HG02885 (cell line): ENCODE measurements at regions not wholly inside any gene's neighbourhood (a gene's known extent, or its start where the extent isn't known, plus 50 kb on each side); places are given as distances from the start of the nearest gene placed in this dataset.
"Not testable (repeated sequence)": the region's sequence is repeated elsewhere in the genome, so short reads cannot be mapped to it uniquely, and the experiment has no call there.

Source experiments
- ATAC-seq: cut with Tn5 transposase; IDR thresholded peaks from one replicate; pipeline ENCODE4 v1.9.1; 2021; ENCODE audit warnings: mild to moderate bottlenecking; ENCODE audit not compliant: unreplicated experiment, poor library complexity

DNA sequence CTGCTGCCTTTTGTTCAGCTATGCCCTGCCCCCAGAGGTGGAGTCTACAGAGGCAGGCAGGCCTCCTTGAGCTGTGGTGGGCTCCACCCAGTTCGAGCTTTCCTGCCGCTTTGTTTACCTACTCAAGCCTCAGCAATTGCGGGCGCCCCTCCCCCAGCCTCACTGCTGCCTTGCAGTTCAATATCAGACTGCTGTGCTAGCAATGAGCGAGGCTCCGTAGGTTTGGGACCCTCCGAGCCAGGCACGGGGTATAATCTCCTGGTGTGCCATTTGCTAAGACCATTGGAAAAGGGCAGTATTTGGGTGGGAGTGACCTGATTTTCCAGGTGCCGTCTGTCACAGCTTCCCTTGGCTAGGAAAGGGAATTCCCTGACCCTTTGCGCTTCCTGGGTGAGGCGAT is 51.9 kb downstream of the DIPK2A start:
- not testable (repeated sequence) for ATAC-seq

DNA sequence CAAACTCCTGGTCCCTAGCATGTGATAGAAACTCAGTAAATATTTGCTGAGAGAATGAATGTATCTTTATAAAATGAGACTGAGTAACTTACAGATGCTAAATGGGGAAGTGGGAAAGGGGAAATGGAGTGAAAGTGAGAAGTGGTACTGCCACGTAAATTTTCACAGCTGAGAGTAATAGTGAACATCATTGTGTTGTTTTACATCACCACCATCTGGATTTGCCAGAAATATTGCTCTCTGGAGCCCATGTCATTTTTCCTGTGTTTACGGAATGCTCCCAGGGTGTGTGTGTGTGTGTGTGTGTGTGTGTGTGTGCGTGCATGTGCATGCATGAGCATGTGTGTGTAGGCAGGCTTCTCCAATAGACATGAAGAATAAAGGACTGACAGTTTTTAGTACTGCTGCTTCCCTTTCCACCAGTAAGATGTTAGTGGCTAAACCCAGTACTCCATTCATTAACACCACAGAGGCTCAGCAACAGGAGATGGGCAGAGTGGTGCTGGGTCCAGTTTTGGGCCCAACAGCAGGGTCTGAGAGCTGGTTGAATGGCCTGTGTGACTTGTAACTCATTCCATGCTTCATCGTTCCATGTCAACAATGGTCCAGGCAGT is 57.3 kb downstream of the DIPK2A start:
- ATAC-seq, result peak; percentile 84

DNA sequence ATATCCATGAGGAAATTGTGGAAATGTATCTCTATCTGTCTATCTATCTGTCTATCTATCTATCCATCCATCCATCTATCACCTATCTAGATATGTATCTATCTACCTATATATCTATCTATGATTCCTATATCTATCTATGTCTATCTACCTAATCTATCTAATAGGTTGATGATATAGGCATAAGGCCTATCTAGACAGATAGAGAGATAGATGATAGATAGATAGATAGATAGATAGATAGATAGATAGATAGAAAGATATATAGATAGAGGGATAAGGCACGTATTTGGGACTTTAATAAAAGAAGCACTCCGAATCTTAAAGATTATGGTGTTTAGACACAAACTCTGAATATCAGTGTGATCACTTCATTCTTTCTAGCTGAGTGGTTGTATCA is 58.1 kb downstream of the DIPK2A start:
- ATAC-seq, result no peak

DNA sequence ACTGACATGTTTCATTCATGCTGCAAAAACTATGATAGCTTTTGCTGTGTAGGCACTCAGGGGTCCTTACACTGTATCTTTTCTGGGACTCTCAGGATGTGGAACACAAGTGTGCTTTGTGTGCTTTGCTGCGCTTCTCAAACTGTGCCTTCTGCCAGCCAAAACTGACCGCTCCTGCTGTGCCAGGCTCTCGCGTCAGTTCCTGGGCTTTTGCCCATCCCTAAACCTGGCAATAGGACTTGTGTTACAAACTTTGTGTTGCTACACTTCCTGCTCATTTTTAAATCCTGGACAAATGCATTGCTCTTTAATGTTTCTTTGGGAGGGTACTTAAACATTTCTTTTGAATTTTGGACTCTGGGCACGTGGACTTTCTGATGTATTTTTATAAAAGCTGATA is 60.3 kb downstream of the DIPK2A start:
- no peak for ATAC-seq

DNA sequence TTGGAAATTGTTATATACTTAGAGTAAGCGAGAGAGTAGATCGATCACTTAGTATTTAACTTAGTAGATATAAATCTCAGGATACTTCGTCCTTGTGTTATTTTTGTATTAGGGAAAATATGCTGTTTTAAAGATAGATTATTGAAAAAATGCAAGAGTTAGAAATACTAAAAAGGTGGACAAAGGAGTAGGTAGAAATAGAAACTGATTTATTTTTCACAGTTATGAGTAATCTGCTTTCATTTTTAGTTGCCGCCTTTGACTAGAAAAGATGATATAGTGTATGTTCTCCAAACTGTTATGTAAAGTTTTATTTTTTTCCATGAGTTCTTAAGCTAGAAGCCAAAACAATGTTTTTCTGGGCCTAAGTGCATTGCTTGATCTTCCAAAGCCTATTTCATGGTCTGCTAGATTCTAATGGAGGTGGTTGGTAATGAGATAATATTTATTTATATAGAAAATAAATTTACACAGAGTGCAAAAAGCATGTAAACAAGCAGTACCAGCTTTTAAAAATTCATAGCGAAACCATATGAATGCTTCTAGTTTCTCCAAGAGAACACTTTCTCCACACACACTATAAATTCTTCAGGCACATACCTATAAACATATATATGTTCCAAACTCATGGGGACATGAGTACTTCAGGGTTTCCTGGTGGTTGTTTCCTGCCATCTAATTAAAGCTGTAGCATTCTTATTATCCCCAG is 61.1 kb downstream of the DIPK2A start:
- ATAC-seq, result peak; percentile 74

DNA sequence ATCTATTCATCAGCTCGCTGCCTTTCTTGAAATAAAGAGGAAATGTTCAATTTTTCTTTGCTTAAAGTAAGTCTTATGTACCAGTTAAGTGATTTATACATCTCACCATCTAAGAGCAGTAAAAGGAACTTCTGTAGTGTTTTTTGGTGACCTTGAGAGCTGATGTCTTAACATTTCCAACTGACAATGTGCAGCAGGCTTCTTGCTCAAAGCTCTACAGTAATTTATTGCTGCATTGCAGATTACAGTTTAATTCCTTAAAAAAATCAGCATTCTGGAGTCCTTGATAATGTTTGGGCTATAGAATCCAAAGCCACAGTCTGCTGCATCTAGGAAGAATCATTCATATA is 61.6 kb downstream of the DIPK2A start:
- no peak for ATAC-seq

DNA sequence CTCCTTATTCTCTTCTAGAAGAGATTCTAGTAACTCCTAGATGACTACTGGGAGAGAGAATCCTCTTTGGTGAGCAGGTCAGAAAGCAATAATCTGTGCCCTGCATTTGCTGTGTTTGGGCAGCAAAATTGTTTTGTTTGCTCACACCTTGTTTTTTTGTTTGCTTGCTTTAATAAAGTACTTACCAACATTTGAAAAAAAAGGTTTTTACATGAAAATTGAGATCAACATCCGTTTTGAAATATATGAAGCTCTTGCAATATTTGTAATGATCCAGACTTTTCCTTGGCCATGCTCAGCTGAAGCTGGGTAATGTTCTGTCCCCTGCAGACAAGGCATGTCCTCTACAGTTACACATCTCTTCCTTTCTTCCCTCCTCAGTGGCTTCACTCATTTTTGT is 62.2 kb downstream of the DIPK2A start:
- ATAC-seq, result no peak

DNA sequence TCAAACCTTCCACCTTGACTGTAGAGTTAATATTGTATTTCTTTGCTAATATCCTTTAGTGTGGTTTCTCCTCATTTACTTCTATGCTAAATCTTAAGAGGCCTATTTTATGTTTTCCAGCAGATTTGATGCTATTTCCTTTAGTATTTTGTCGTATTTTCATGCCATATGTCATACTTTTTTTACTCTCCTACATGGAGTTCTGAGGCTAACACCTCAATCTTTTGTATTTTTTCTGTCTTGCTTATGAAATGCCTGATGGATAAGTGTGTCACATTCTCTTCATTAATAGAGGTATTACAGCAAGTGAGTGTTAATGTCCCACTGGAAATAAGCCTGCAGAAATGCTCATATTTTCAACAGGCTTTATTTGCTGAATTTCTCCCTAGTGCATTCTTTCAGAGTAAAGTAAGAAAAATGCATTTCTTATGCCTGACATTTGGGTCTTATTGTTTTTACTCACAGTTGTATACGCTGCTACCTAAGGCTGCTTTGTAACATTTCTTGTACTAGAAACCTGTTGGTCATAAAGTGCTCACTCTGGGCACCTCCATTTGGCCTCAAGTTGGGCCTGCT is 63.2 kb downstream of the DIPK2A start:
- no peak for ATAC-seq

DNA sequence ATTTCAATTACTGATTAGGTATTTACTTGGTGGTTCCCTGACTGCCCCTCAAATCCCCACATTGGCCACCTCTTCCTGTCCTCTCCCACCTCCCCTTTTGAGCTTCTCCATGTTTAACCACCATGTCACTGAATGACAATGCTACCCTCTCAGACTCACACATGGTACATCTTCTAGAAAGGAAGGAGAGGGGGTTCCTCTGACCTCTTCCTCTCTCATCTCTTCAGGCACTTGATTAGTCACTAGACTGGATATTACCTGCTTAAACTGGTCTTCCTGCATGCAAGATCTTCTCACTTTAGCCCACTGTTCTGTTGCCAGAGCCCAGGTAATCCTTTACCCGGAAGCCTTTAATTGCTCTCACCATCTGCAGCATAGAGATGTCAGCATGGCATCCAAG is 64.9 kb downstream of the DIPK2A start:
- ATAC-seq, result no peak

DNA sequence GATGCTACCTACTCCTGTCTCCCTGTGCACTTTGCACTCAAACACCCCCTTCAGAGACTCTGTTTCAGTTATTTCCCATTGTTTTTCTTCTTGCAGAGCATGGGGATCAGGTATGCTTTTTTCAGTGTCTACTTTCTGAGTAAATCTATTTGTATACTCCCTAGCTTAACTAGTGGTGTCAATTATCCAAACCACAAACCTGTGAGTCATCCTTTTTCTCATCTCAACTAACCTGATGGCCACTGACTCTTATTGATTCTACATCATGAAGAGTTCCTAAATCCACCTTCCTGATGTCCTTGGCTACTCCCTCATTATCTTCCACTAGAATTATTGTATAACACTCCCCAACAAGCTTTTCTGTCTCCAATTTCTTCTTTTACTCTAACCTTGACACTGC is 68.0 kb downstream of the DIPK2A start:
- ATAC-seq, result no peak

DNA sequence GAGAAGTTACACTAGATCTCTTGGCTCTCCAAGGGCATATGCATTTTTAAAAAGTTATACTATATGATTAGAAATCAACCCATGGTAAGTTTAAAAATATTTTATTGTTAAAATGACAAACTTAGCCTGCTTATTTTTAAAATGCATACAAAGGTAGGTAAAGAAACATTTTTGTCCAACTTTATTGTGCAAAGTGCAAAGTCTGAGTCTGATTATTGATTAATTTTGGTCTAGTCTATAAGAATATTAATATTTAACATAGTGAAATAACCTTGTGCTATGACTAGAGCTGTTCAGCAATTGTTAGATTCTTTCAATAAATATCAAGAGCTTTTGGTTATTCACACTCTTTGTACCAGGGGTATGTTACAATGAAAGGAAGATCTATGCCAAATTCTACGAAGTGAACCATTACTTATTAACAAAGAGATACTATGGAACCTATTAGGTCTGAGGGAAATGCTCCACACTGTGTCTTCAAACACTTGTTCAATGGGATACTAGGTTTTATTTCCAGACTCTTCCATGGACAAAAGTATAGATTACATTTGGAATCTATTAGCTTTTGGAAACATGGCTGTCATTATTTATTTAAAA is 70.4 kb downstream of the DIPK2A start:
- ATAC-seq, result no peak

DNA sequence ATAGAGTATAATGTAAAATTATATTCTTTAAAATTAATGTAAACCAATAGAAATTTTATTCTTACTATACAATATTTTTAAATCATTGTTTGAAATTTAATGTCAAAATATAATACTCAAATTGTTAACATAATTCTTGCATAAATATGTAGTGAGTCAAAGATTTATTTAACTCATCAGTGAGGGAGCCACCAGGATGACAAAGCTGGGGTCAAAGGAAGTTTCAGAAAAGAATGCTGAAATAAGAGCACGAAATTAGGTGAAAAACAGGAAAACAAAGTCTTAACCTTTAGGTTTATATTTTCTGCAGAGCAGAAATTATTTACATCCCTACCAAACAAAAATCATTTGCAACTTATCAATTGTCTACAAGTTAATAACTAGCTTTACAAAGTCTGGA is 74.1 kb downstream of the DIPK2A start:
- no peak for ATAC-seq

DNA sequence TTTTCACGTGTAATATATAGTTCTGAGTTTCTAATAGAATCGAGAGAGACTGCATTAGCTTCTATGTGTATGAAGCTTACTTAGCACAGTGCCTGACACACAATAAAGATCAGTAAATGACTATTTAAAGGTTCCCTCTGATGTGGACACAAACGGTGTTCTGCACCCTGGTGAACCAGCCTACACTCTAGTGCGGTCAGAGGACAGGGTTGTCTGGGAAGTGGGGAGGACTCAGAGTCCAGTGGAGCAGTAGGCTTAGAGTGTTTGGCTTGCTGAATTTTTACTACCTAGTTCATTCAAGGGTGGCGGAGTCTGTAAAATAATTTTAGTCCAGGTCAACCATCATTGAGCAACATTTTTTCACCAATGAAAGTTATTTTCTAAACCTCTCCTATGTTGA is 77.8 kb downstream of the DIPK2A start:
- no peak for ATAC-seq

DNA sequence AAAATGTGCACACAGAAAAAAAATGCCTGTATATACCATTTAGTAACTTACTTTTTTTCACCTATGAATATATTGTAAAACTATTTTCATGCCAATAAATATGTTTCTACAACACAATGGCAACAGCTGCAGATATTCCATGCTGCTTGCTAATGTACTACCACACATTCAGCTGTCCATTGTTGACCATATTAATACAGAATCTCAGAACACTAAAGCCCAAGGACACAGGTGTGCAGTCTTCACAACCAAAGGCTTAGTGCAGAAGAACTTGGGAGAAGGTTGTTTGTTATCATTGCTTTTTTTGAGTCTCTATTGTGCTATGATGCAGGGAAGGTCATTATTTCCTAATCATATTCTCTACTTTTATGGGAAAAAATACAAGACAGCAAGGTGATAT is 79.6 kb downstream of the DIPK2A start:
- no peak for ATAC-seq

DNA sequence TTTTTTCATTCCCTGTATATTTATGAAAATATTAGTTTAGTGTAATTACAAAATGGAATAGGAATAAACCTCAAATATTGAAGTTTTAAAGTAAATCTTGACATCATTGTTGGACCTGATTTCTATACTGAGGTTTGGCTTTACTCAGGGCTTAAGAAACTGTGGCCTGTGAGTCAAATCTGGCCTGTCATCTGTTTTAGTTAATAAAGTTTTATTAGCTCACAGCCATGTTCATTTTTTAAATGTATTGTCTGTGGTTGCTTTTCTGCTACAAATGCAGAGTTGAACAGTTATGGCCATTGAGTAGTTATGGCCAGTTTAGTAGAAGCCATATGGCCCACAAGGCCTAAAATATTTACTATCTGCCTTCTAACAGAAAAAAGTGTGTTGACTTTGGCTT is 80.7 kb downstream of the DIPK2A start:
- no peak for ATAC-seq

DNA sequence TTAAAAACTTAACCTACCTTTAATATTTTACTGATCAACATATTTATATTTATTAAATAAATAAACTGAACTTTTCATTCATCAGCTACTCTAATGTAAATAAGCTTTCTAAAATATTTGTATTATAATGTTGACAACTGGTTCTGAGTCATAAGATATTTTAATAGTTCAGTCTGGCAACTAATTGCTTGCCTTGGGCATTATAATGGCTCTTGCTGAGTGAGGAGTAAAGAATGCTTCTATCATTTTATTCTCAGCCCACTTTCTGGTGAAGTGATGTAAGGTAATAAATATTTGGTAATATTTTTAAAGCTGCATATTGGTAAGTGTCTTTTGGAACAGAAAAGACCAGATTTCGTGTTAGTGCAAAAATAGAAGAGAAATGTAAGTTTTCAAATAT is 81.5 kb downstream of the DIPK2A start:
- no peak for ATAC-seq

DNA sequence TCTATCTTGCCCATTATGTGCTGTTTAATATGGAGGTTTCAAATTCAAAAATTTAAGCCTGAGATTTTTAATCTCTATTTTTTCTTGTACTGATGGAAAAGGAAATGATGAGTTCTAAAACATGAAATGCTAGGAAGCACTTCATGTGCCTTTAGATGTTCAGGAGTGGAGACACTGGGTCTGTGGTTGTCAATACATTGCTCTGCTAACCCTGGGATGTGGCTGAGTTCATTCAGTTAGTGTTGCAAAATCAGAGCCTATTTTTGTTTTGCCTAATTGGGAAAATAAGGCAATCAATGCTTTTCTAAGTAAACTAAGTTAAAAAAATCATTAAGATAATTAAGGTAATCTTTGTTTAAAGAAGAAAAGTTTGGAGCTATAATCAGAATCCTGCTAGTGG is 83.1 kb downstream of the DIPK2A start:
- no peak for ATAC-seq

DNA sequence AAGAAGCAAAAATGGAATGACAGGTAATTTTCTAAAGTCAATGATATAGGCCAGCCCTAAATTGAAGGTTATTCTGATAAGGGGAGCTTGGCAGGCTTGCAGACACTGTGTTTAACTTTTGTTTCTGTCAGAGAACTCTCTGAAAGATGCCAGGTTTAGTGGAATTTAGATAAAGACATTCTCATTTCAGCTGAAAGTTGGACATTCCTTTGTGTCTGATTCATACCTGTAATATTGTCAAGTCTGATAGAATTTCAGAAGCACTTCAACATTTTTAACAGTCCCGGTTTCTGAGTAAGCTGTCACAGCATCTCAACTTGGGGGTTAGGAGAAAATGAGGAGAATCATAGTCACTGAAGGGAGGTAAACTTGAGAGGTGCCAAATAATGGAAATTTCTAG is 84.0 kb downstream of the DIPK2A start:
- ATAC-seq, result no peak

DNA sequence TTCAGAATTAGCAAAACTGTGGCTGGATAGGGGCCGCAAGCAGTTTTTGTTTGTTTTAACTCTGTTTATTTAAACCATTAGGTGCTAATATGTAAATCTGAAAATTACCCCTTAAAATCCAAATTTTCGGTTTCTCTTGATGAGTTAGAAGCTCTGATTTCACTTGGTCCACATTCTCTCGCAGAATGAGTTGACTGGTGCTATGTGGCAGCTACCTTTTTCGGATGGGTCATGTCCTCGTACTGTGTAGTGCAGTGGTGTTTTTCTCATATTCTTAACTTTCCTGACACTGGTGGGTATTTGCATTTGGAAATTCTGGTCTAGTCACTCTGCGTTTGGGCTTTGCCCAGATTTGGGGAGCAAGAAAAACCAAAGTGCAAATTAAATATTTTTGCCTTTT is 87.1 kb downstream of the DIPK2A start:
- peak; percentile 77 for ATAC-seq

DNA sequence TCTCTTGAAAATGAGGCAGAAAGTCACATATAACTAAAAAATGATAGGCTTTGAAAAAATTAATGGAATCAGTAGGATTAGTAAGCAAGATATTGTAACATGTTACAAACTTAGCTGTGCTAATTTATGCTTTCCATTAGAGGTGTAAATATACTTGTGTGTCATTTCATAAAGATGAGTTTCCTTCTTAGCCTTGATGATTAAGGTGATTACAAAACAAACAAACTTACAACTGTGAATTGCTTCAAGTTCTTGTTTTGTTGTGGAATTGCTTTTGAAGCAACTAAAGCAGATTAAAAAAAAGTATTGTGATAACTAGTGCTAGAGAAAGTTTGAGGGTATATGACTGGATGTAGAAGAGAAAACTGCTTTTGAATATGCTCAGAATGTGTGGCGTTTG is 87.9 kb downstream of the DIPK2A start:
- ATAC-seq, result no peak

DNA sequence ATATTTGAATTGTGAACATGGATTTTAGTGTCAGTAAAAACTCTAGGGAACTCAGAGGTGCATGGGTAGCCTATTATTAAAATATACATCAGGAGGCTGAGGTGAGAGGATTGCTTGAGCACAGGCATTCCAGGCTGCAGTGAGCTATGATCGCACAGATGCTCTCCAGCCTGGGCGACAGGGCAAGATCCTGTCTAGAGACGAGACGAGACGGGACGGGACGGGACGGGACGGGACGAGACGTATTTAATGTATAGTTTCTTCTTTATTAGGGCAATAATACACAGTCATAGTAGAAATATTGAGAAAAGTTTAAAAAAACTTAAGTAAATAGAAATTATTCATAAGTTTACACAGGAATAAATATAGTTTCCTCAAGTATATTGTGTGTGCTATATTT is 89.3 kb downstream of the DIPK2A start:
- ATAC-seq, result no peak

DNA sequence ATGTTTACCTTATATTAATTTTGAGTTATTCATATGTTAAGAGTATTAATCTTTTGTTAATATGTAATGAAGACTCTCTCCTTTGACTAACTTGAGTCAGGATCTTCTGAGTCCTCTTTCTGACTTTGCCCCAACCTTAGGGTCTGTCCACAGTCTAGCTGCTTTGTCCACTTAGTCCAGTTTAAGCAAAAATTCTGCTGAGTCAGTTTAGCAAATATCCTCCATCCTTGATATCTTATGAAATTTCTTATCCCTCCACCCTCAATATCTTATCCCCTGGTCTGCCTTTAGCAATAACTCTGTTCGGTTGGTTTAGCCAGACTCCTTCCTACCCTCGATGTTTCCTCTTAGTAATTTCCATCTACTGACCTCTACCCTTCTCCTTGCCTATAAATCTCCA is 91.7 kb downstream of the DIPK2A start:
- ATAC-seq, result no peak
